ENCODE measurements at regions not wholly inside any gene's neighbourhood (a gene's known extent, or its start where the extent isn't known, plus 50 kb on each side); places are given as distances from the start of the nearest gene placed in this dataset.

DNA sequence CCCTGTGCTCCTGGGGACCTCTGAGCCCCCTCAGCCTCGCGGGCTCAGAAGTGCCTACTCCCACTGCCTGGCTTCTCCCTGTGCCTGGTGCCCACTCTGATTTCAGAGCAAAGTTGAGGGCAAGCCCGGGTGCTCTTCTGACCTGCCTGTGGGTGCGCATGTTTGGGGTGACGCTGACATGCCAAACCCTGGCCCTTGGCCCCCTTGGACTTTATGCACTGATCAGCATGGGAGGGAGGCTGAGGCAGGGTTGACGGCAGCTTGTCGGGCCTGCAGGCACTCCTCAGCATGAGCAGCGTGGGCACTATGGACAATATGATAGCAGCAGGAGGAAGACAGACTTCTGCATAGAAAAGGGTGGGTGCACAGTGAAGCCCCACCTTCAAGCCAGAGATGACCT, 279.3 kb upstream of the KLF12 start:
- no peak for DNase-seq (ENCODE audit: low read depth in 2 of 2)

GRCh38 chr13:74409551-74409950, 275.3 kb upstream of the KLF12 start:
- no peak for DNase-seq (ENCODE audit: low read depth in 2 of 2)

- DNase-seq (ENCODE audit: low read depth in 2 of 2), result no peak
These were observed 272.2 kb upstream of the KLF12 start for GRCh38 chr13:74406420-74406819.

DNA sequence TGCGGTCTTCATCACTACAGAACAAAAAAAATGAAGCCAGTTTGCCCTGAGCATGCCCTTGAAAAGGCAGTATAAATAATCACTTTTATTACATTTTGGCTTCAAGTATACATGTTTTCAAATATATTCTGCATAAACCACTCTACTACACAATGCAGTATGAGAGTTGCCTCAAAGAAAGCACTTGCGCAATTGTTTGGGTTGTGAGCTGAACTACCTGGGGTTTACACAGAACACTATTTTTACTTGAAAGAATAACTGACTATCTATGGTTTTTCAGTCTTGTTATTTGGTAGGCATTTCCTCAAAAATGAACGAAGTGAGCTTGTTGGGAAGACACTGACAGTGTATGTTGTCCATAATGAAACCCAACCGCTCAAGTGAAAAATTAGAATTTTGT, 264.4 kb upstream of the KLF12 start:
- DNase-seq (ENCODE audit: low read depth in 2 of 2), result no peak

DNA sequence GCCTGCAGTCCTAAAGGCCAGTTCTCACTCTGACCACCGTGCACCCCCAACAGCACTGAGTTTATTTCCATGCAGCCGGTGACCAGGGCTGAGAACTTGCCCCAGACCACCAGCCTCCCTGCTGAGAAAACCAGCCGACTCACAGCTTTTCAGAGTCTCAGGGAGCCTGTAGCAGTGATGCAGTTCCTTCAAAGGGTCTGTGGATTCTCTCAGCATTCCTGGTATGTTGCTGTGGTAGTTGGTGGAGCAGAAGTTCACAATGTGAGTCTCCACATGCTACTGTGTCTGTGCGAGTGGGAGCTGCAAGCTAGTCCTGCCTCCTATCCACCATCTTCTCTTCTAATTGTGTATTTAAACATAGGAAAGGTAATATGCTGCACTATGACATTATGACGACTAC, 254.9 kb upstream of the KLF12 start:
- DNase-seq (ENCODE audit: low read depth in 2 of 2), result no peak

GRCh38 chr13:74388626-74389025, 254.4 kb upstream of the KLF12 start:
- no peak for DNase-seq (ENCODE audit: low read depth in 2 of 2)

DNA sequence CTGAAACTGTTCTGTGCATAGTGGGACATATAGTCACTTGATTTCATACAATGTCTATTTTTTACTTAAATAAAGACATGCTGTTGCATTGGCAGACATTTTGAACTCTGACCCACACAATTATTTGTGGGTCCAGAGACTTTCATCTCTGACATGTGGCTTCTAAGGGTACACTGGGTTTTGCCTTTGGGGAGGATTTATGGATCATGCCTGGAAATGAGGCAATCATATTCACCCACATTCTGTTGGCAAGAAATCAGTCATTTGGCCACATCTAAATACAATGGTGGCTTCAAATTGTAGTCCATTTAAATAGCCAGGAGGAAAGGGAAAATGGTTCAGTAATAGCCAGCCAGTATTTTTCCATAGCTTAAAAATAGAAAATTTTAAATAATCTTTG, 238.3 kb upstream of the KLF12 start:
- DNase-seq (ENCODE audit: low read depth in 2 of 2), result no peak

DNA sequence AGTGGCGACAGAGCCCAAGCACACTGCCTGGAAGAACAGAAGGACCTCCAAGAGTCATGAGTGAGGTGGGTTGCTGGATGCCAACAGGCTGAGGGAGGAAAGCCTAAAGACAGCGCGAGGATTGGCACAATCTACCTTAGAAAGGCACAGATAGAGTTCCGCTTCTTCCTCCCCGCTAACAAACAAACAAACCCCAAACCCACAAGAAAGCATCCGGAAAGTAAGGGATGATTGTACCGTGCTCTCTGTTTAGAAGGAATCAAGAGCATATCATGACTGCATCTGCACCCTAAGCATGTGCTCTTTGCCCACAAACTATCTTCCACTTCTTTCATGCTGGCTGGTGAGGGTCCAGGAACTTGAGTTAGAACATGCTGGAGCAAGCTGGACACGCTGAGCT, 233.0 kb upstream of the KLF12 start:
- DNase-seq (ENCODE audit: low read depth in 2 of 2), result no peak

DNA sequence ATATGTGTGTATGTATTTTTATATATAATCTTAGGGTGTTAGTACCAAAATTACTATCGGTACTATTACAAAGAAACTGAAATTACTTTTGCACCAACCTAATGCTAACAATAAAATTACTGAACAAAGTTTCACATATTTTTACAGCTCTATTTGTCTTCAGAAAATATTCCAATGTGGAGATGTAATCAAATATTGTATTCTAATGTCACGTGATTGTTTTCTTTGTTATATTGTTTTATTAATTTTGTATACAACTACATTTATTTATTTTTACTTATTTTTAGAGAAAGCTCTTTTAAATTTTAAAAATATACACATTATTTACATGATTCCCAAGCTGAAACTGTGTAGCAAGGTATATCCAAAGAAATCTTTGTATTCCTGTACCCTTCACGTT, 227.1 kb upstream of the KLF12 start:
- no peak for DNase-seq (ENCODE audit: low read depth in 2 of 2)

DNA sequence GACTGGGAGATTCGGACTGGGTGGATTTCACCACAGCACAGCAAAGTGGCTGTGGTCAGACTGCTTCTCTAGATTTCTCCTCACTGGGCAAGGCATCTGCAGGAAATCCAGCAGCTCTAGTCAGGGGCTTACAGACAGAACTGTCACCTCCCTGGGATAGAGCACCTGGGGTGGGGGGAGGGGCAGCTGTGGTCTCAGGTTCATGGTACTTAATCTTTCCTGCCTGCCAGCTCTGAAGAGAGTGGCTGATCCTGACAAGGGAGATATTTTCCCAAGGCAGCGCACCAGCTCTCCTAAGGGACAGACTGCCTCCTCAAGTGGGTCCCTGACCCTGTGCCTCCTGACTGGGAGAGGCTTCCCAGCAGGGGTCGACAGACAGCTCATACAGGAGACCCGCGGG, 212.8 kb upstream of the KLF12 start:
- no peak for DNase-seq (ENCODE audit: low read depth in 2 of 2)

GRCh38 chr13:74338341-74338740, 204.1 kb upstream of the KLF12 start:
- DNase-seq (ENCODE audit: low read depth in 2 of 2), result no peak

DNA sequence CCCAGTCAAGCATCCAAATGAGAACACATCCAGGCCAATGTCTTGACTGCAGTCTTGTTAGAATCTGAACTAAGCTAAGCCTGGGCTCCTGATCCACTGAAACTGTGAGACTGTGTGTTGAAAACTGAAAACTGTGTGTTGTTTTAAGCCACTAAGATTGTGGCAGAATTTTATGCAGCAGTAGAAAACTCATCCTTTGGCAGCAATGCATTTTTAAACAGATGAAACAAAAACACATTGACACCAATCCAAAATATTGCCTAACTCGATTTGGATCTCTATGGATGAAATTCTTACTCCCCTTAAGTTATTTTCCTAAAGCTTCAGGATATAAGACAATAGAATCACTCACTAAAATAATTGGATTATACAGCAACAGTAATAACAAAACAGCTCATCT, 202.3 kb upstream of the KLF12 start:
- DNase-seq (ENCODE audit: low read depth in 2 of 2), result no peak

DNA sequence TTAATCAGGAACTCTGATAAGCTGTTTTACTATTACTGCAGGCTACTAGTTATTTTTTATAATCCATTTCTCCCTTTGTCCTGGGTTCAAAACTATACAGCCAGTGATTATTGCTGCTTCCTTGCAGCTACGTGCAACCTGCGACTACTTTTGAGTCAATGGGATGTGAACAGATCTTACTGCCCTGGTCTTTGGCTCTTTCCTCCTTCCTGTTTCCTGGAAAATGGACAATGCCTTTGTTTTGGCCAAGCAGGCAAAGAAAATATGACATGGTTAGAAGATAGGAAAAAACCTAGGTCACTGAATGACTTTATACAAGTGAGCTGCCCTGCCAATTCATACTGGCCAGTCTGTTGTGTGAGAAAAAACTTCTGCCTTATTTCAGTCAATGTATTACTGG, 201.2 kb upstream of the KLF12 start:
- no peak for DNase-seq (ENCODE audit: low read depth in 2 of 2)

DNA sequence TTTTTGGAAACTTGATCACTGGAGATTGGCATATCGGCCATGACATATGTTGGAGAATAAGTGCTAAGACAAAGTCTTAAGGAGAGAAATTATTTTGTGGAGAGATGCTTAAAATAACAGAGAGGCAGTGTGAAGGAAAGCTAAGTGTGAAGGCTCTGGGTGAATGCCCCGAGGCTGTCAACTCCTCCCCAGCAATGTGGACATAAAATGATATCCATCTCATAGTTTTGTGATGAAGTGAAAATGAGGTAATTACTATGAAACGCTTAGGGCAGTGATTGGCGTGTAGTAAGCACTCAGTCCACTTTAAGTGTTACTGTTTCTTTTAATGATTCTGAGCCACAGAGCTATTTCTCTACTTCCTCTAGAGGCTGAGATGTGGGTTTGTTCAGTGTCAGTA, 195.8 kb upstream of the KLF12 start:
- DNase-seq (ENCODE audit: low read depth in 2 of 2), result no peak

- no peak for DNase-seq (ENCODE audit: low read depth in 2 of 2)
These were observed 190.9 kb upstream of the KLF12 start for GRCh38 chr13:74325106-74325505.

- no peak for DNase-seq (ENCODE audit: low read depth in 2 of 2)
These were observed 190.1 kb upstream of the KLF12 start for GRCh38 chr13:74324338-74324737.

- no peak for DNase-seq (ENCODE audit: low read depth in 2 of 2)
These were observed 188.4 kb upstream of the KLF12 start for GRCh38 chr13:74322562-74322961.

DNA sequence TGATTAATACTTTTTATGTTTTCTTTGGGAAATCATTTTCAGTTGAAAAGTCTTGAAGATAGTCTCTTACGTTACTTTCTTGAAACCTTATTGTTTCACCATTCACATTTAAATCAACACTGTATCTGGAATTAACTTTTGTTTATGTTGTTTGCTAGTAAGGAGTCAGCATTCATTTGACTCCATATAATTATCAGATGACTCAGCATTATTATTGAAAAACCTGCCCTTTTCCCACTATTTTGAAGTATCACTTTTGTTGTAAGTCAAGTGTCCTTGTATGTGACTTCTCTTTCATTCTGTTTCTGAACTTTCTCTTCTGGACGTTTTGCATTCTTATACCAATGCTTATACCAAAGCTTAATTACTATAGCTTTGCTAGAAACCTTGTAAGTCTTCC, 186.1 kb upstream of the KLF12 start:
- DNase-seq (ENCODE audit: low read depth in 2 of 2), result no peak

- no peak for DNase-seq (ENCODE audit: low read depth in 2 of 2)
These were observed 182.3 kb upstream of the KLF12 start for GRCh38 chr13:74316547-74316946.

GRCh38 chr13:74306496-74306895, 172.3 kb upstream of the KLF12 start:
- no peak for DNase-seq (ENCODE audit: low read depth in 2 of 2)

- no peak for DNase-seq (ENCODE audit: low read depth in 2 of 2)
These were observed 171.7 kb upstream of the KLF12 start for GRCh38 chr13:74305876-74306275.

DNA sequence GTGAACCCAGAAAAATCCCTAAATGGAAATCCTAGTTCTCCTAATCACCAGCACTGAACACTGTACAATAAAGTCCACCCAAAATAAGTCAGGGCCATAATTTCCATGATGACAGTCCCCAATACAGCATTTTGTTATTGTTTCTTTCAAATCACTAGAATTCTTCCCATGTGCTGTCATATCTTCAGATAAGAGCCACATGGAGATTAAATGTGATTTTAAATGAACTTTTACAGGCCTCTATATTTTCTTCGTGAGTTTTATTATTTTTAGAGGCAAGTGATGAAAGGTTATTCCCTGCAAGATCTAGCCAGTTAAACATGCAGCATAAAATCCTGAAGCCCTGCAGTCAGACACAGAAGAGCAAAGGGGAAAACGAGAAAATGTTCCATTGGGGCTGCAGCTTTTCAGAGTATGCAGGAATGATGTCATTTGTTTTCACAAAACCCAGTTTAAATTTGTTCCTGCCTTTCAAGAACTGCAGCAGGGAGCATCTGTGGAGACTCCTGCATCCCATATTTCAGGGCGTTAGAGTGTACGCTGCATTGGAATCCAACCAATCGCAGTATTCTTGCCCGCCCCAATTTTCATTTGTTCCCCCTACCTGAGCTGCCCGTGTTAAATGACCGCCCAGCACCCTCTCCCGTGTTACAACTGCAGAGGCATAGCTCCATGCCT, 167.2 kb upstream of the KLF12 start:
- DNase-seq (ENCODE audit: low read depth in 2 of 2), result no peak

DNA sequence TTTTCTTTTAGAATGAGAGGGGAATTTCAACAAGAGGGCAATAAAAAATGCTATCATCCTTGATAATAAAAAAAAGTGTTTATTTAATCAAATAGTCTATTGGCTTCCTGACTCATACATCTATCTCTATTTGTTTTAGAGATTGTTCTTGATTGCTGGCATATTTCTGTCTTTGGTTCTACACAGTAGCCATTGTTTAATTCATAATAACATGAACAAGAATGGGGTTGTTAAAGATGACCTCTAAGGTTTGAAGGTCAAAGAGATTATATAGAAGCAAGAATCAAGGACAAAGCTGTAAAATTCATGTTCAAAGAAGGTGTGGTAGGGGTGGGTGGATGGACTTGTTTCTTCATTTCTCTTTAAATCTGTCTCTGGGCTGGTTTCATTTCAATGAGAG, 166.0 kb upstream of the KLF12 start:
- no peak for DNase-seq (ENCODE audit: low read depth in 2 of 2)

GRCh38 chr13:74299721-74300120, 165.5 kb upstream of the KLF12 start:
- DNase-seq (ENCODE audit: low read depth in 2 of 2), result no peak

- DNase-seq (ENCODE audit: low read depth in 2 of 2), result no peak
These were observed 164.7 kb upstream of the KLF12 start for GRCh38 chr13:74298923-74299322.

All from stimulated activated CD8-positive, alpha-beta memory T cell treated with anti-CD3 and anti-CD28 coated beads, Interleukin-2, amount 100 ng/mL, for 48 hours (primary cell).